ENCODE measurements at regions not wholly inside any gene's neighbourhood (a gene's known extent, or its start where the extent isn't known, plus 50 kb on each side); places are given as distances from the start of the nearest gene placed in this dataset.

GRCh38 chr4:161206528-161207080 is 957.2 kb downstream of the FSTL5 start:
- Histone ChIP-seq H3K4me1 (ENCODE audit: insufficient read depth, low read length, poor library complexity, severe bottlenecking) (no peaks in the 10 kb centered on the region), H3K36me3 (ENCODE audit: insufficient read depth, low read length, poor library complexity, severe bottlenecking) (no peaks in the 10 kb centered on the region), H3K27me3 (replicated peaks; ENCODE audit: insufficient read depth, low read depth, low read length, poor library complexity) (no peaks in the 10 kb centered on the region), H3K27ac (ENCODE audit: low read depth, low read length, poor library complexity, severe bottlenecking) (no peak overlapping the region), H3K4me3 (ENCODE audit: low read depth, low read length, poor library complexity, severe bottlenecking) (no peak overlapping the region), H3K9me3 (ENCODE audit: low read depth, low read length, poor library complexity, severe bottlenecking) (no peaks in the 10 kb centered on the region)
- no peak for DNase-seq (ENCODE audit: low spot score)
- ChIA-PET CTCF (no interaction called here), POLR2A (ENCODE audit: low non-redundant PET) (no interaction called here)
- intact Hi-C loops (cut with micrococcal nuclease; ENCODE audit: unreplicated experiment), result no loop called here
- no TSS peak for BruUV-seq (replicated peaks)
- no peak for TF ChIP-seq EZH2 (IDR thresholded peaks at IDR 0.05; ENCODE audit: borderline replicate concordance, low read depth, low read length, poor library complexity, severe bottlenecking)
- TF ChIP-seq CTCF (conservative IDR thresholded peaks at IDR 0.05; ENCODE audit: low read depth, low read length), result no peak

- no peak for TF ChIP-seq CTCF (conservative IDR thresholded peaks at IDR 0.05; ENCODE audit: low read depth, low read length)
- no peak for TF ChIP-seq EZH2 (IDR thresholded peaks at IDR 0.05; ENCODE audit: borderline replicate concordance, low read depth, low read length, poor library complexity, severe bottlenecking)
- H3K27ac ChIP-seq (ENCODE audit: low read depth, low read length, poor library complexity, severe bottlenecking), result no peak overlapping the region
- H3K4me1 ChIP-seq (ENCODE audit: insufficient read depth, low read length, poor library complexity, severe bottlenecking), result no peaks in the 10 kb centered on the region
- no TSS peak for BruUV-seq (replicated peaks)
- no peaks in the 10 kb centered on the region for H3K9me3 ChIP-seq (ENCODE audit: low read depth, low read length, poor library complexity, severe bottlenecking)
- no peak for DNase-seq (ENCODE audit: low spot score)
- ChIA-PET CTCF (no interaction called here), POLR2A (ENCODE audit: low non-redundant PET) (no interaction called here)
- no peaks in the 10 kb centered on the region for H3K36me3 ChIP-seq (ENCODE audit: insufficient read depth, low read length, poor library complexity, severe bottlenecking)
- no peak overlapping the region for H3K4me3 ChIP-seq (ENCODE audit: low read depth, low read length, poor library complexity, severe bottlenecking)
- intact Hi-C loops (cut with micrococcal nuclease; ENCODE audit: unreplicated experiment), result no loop called here
- no peaks in the 10 kb centered on the region for H3K27me3 ChIP-seq (replicated peaks; ENCODE audit: insufficient read depth, low read depth, low read length, poor library complexity)
Measured at GRCh38 chr4:161203865-161204264, 959.9 kb downstream of the FSTL5 start.

- H3K27ac ChIP-seq (ENCODE audit: low read depth, low read length, poor library complexity, severe bottlenecking), result no peak overlapping the region
- BruUV-seq (replicated peaks), result no TSS peak
- TF ChIP-seq CTCF (conservative IDR thresholded peaks at IDR 0.05; ENCODE audit: low read depth, low read length), result no peak
- TF ChIP-seq EZH2 (IDR thresholded peaks at IDR 0.05; ENCODE audit: borderline replicate concordance, low read depth, low read length, poor library complexity, severe bottlenecking), result no peak
- intact Hi-C loops (cut with micrococcal nuclease; ENCODE audit: unreplicated experiment), result no loop called here
- no peak for DNase-seq (ENCODE audit: low spot score)
- H3K27me3 ChIP-seq (replicated peaks; ENCODE audit: insufficient read depth, low read depth, low read length, poor library complexity), result no peaks in the 10 kb centered on the region
- ChIA-PET CTCF (no interaction called here), POLR2A (ENCODE audit: low non-redundant PET) (no interaction called here)
- H3K36me3 ChIP-seq (ENCODE audit: insufficient read depth, low read length, poor library complexity, severe bottlenecking), result no peaks in the 10 kb centered on the region
- no peaks in the 10 kb centered on the region for H3K9me3 ChIP-seq (ENCODE audit: low read depth, low read length, poor library complexity, severe bottlenecking)
- H3K4me1 ChIP-seq (ENCODE audit: insufficient read depth, low read length, poor library complexity, severe bottlenecking), result no peaks in the 10 kb centered on the region
- no peak overlapping the region for H3K4me3 ChIP-seq (ENCODE audit: low read depth, low read length, poor library complexity, severe bottlenecking)
Measured at GRCh38 chr4:161197912-161198311, 965.9 kb downstream of the FSTL5 start.
